ENCODE measurements at regions not wholly inside any gene's neighbourhood (a gene's known extent, or its start where the extent isn't known, plus 50 kb on each side); places are given as distances from the start of the nearest gene placed in this dataset.

DNA sequence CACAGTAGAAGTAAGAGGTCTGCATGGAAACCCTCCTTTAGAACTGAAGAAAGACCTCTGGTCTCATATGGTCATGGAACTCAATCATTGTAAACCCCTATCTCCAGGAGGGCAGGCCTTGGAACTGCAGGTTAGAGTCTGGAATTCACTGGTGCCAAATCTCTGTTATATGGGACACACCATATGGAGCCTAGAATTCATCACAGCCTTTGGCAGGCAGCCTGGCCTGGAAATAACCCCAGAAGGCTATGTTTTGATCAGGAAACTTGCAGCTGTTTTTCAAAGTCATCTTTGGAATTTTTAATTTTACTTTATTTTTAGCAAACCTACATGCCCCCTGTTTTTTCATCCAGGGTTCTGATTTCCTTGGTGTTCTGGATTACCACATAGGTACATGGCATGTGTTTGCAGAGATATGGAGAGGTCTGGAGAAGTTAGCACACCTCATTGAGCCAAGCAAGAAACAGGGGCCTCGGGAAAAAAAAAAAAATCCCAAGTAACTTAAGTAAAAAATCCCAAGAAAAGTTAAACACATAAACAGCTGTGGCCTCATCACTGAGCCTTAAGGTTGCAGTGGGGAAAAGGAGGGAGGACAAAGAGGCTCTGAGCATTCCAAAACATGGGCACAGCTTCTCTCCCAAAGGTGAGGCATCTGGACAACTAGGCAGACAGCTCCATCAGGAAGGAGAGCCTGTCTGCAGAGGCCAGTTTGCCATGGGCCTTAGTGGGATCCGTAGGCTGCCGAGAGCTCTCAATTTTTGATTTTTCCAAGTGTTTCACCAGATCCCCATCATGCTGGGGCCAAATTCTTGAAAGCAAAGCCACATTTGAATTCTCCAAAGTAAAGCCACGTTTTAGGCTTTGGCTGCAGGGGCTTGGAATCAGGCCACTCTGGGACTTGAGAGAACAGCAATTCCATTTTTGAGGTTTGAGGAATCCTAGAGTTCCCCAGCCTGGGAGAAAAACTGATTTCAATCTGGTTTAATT, 339.6 kb upstream of the TBX3 start:
- Histone ChIP-seq H3K4me1 (ENCODE audit: insufficient read depth, insufficient read length) (no peaks in the 10 kb centered on the region), H3K27me3 (ENCODE audit: insufficient read depth, insufficient read length) (no peaks in the 10 kb centered on the region), H3K9me3 (ENCODE audit: insufficient read depth, low read length) (no peaks in the 10 kb centered on the region), H3K4me3 (ENCODE audit: insufficient read length, low read depth) (no peak overlapping the region), H3K36me3 (ENCODE audit: insufficient read depth, insufficient read length, low read length) (no peaks in the 10 kb centered on the region), H3K9ac (ENCODE audit: insufficient read length, low read depth) (no peak overlapping the region)
- no peak for TF ChIP-seq YY1 (IDR thresholded peaks at IDR 0.05; ENCODE audit: insufficient read depth, insufficient read length)
- no peak for TF ChIP-seq ZNF274 (IDR thresholded peaks at IDR 0.05; ENCODE audit: low read depth, low read length)
- no peak for TF ChIP-seq SUZ12 (IDR thresholded peaks at IDR 0.05; ENCODE audit: extremely low read depth, insufficient read depth, insufficient read length)
- DNase-seq (ENCODE audit: low read depth, low spot score), result no peak

DNA sequence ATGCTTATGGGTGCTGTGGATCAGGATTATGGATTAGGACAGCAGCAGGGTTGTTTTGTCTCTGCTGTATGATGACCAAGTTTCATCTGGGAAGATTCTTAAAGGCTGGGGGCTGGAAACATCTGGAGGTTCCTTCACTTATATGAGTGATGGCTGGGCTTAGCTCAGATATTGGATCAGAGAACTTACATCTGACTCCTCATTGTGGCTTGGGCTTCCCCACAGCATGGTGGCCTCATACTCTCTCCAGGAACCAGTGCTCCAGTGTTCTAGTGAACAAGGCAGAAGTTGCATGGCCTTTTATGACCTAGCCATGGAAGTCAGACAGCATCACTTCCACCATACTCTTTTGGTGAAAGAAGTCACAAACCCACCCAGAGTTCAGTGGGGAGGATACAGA, 336.1 kb upstream of the TBX3 start:
- H3K4me1 ChIP-seq (ENCODE audit: insufficient read depth, insufficient read length), result no peaks in the 10 kb centered on the region
- no peaks in the 10 kb centered on the region for H3K36me3 ChIP-seq (ENCODE audit: insufficient read depth, insufficient read length, low read length)
- no peak overlapping the region for H3K4me3 ChIP-seq (ENCODE audit: insufficient read length, low read depth)
- H3K9me3 ChIP-seq (ENCODE audit: insufficient read depth, low read length), result no peaks in the 10 kb centered on the region
- TF ChIP-seq SUZ12 (IDR thresholded peaks at IDR 0.05; ENCODE audit: extremely low read depth, insufficient read depth, insufficient read length), result no peak
- TF ChIP-seq YY1 (IDR thresholded peaks at IDR 0.05; ENCODE audit: insufficient read depth, insufficient read length), result no peak
- TF ChIP-seq ZNF274 (IDR thresholded peaks at IDR 0.05; ENCODE audit: low read depth, low read length), result no peak
- no peak overlapping the region for H3K9ac ChIP-seq (ENCODE audit: insufficient read length, low read depth)
- H3K27me3 ChIP-seq (ENCODE audit: insufficient read depth, insufficient read length), result peaks cover 2% of the 10 kb centered on the region
- DNase-seq (ENCODE audit: low read depth, low spot score), result no peak

DNA sequence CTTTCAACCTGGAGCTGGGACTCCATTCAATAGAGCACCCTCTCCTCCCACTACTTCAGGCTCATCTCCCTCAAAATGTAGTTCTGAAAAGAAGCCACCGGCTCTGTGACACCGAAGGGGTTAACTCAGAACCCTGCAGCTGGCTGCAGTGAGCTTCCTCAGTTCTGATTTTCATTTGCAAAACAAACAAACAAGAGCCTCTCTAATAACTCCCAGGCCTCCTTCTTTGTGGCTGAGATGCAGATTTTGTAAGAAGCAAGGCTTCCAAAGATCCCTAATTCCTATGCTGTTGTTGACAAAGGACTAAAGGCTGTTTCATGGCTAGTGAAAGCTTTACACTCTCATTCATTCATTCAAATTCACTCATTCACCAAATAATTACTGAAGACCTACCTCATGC, 333.4 kb upstream of the TBX3 start:
- no peak for DNase-seq (ENCODE audit: low read depth, low spot score)
- no peaks in the 10 kb centered on the region for H3K4me1 ChIP-seq (ENCODE audit: insufficient read depth, insufficient read length)

DNA sequence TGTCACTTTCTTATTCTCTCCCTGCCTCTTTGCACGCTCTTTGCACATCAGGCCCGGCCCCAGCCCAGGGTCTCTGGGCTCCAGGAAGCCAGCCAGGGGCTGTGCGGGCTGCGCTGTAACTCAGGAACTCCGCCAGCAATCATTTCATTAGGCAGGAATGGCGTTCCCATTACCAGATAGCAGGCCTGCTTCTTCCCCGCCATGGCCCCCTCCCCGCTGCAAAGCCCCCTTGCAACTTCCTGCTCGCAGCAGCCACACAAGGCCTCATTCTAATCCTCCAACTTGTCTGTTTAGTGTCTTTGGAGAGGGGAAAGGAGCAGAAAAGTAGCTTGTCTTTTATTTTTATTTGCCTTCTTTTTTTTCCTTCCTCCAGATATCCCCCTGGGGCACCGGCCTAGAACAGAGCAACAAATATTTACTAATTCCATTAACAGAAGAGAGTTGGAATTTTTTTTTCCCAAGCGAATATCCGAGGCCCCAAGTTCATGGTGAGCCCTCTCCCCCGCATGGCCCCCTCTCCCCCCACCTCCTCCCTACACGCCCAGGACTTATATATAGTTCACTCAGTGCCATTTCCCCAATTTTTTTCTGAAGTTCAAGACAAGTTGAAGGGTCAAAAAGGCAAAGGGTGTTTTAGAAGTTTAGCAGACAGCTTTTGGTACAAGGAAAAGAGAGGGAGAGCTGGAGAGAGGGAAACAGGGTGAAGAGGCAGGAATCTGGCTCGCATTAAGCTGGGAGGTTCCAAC, 329.4 kb upstream of the TBX3 start:
- Histone ChIP-seq H3K27me3 (ENCODE audit: insufficient read depth, insufficient read length) (peaks cover 2% of the 10 kb centered on the region), H3K4me3 (ENCODE audit: insufficient read length, low read depth) (no peak overlapping the region), H3K4me1 (ENCODE audit: insufficient read depth, insufficient read length) (no peaks in the 10 kb centered on the region), H3K9me3 (ENCODE audit: insufficient read depth, low read length) (no peaks in the 10 kb centered on the region), H3K36me3 (ENCODE audit: insufficient read depth, insufficient read length, low read length) (no peaks in the 10 kb centered on the region), H3K9ac (ENCODE audit: insufficient read length, low read depth) (no peak overlapping the region)
- no peak for TF ChIP-seq SUZ12 (IDR thresholded peaks at IDR 0.05; ENCODE audit: extremely low read depth, insufficient read depth, insufficient read length)
- TF ChIP-seq YY1 (IDR thresholded peaks at IDR 0.05; ENCODE audit: insufficient read depth, insufficient read length), result no peak
- TF ChIP-seq ZNF274 (IDR thresholded peaks at IDR 0.05; ENCODE audit: low read depth, low read length), result no peak
- DNase-seq (ENCODE audit: low read depth, low spot score), result no peak

More for the DNA sequence above, 333.4 kb upstream of the TBX3 start:
- no peak for TF ChIP-seq SUZ12 (IDR thresholded peaks at IDR 0.05; ENCODE audit: extremely low read depth, insufficient read depth, insufficient read length)
- TF ChIP-seq ZNF274 (IDR thresholded peaks at IDR 0.05; ENCODE audit: low read depth, low read length), result no peak
- no peak for TF ChIP-seq YY1 (IDR thresholded peaks at IDR 0.05; ENCODE audit: insufficient read depth, insufficient read length)
- Histone ChIP-seq H3K4me3 (ENCODE audit: insufficient read length, low read depth) (no peak overlapping the region), H3K36me3 (ENCODE audit: insufficient read depth, insufficient read length, low read length) (no peaks in the 10 kb centered on the region), H3K27me3 (ENCODE audit: insufficient read depth, insufficient read length) (peaks cover 2% of the 10 kb centered on the region), H3K9ac (ENCODE audit: insufficient read length, low read depth) (no peak overlapping the region), H3K9me3 (ENCODE audit: insufficient read depth, low read length) (no peaks in the 10 kb centered on the region)

DNA sequence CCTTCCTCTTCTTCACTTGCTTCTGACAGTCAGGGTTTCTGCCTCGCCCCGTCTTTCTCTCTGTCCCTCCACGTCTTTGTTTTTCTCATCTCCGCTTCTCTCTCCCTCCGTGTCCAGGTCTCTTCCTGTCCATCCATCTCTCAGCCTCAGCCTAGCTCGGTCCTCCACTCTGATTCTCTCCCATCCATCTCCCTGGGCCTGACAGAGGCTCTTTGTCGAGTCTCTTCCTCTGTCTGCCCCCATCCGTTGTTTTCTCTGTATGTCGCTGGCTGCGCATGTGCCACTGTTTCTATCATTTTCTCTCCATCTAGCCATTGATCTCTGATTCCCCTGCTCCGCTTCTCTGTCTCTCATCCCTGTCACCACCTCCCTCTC, 328.9 kb upstream of the TBX3 start:
- H3K9ac ChIP-seq (ENCODE audit: insufficient read length, low read depth), result no peak overlapping the region
- no peak overlapping the region for H3K4me3 ChIP-seq (ENCODE audit: insufficient read length, low read depth)
- H3K4me1 ChIP-seq (ENCODE audit: insufficient read depth, insufficient read length), result no peaks in the 10 kb centered on the region
- peaks cover 2% of the 10 kb centered on the region for H3K27me3 ChIP-seq (ENCODE audit: insufficient read depth, insufficient read length)
- H3K9me3 ChIP-seq (ENCODE audit: insufficient read depth, low read length), result no peaks in the 10 kb centered on the region
- H3K36me3 ChIP-seq (ENCODE audit: insufficient read depth, insufficient read length, low read length), result no peaks in the 10 kb centered on the region
- no peak for DNase-seq (ENCODE audit: low read depth, low spot score)
- no peak for TF ChIP-seq YY1 (IDR thresholded peaks at IDR 0.05; ENCODE audit: insufficient read depth, insufficient read length)
- no peak for TF ChIP-seq SUZ12 (IDR thresholded peaks at IDR 0.05; ENCODE audit: extremely low read depth, insufficient read depth, insufficient read length)
- no peak for TF ChIP-seq ZNF274 (IDR thresholded peaks at IDR 0.05; ENCODE audit: low read depth, low read length)

DNA sequence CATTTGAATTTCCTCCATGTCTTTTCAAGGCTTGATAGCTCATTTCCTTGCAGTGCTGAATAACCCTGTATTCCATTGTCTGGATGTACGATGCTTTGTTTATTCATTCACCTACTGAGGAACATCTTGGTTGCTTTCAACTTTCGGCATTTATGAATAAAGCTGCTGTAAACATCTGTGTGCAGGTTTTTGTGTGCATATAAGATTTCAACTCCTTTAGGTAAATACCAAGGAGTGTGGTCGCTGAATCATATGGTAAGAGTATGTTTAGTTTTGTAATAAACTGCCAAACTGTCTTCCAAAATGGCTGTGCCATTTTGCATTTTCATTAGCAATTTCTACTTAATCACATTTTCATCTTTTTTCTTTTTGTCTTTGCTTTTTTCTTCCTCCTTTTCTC, 327.7 kb upstream of the TBX3 start:
- H3K4me1 ChIP-seq (ENCODE audit: insufficient read depth, insufficient read length), result no peaks in the 10 kb centered on the region
- H3K9ac ChIP-seq (ENCODE audit: insufficient read length, low read depth), result no peak overlapping the region
- H3K36me3 ChIP-seq (ENCODE audit: insufficient read depth, insufficient read length, low read length), result no peaks in the 10 kb centered on the region
- no peak for TF ChIP-seq SUZ12 (IDR thresholded peaks at IDR 0.05; ENCODE audit: extremely low read depth, insufficient read depth, insufficient read length)
- no peak for TF ChIP-seq ZNF274 (IDR thresholded peaks at IDR 0.05; ENCODE audit: low read depth, low read length)
- no peak for TF ChIP-seq YY1 (IDR thresholded peaks at IDR 0.05; ENCODE audit: insufficient read depth, insufficient read length)
- no peaks in the 10 kb centered on the region for H3K9me3 ChIP-seq (ENCODE audit: insufficient read depth, low read length)
- peaks cover 2% of the 10 kb centered on the region for H3K27me3 ChIP-seq (ENCODE audit: insufficient read depth, insufficient read length)
- DNase-seq (ENCODE audit: low read depth, low spot score), result no peak
- H3K4me3 ChIP-seq (ENCODE audit: insufficient read length, low read depth), result no peak overlapping the region

Measured in NT2/D1 (cell line).